K562 (cell line): ENCODE measurements at regions not wholly inside any gene's neighbourhood (a gene's known extent, or its start where the extent isn't known, plus 50 kb on each side); places are given as distances from the start of the nearest gene placed in this dataset.
"Not testable (repeated sequence)": the region's sequence is repeated elsewhere in the genome, so short reads cannot be mapped to it uniquely, and the experiment has no call there.

ENCODE experiments used
- ATAC-seq: fragments of 200-7000 bp; cut with Tn5 transposase; 3 replicates; pipeline ENCODE4 v1.9.1; 2020; ENCODE audit warnings: moderate library complexity
- BruUV-seq: library from RNA; stranded (reverse); fragments of 400-500 nt; replicated peaks from 2 replicates; lab custom pipeline; 2021; lab: Mats Ljungman, UMichigan
- CTCF ChIA-PET: fragments of 300-600 bp; formaldehyde crosslinking; extraction: SDS; loops from one replicate; lab custom pipeline; 2021; ENCODE audit warnings: low intra/inter-chr PET ratio; lab: Yijun Ruan, JAX
- POLR2A ChIA-PET: fragments of 300-600, 350-650 bp; sonication (Branson Sonifier 250); formaldehyde crosslinking; extraction: SDS; loops from one replicate; lab custom pipeline; 2021; ENCODE audit warnings: antibody characterized with exemption, inconsistent platforms; lab: Yijun Ruan, JAX
- DNase-seq, 4 experiments: peaks; one replicate each; pipeline versions ENCODE4 v3.0.0 to v3.0.0-alpha.2; 2011 to 2018; ENCODE audit warnings: low spot score in 3 of 4, mixed read lengths in 3 of 4; ENCODE audit errors: extremely low read depth in 1 of 4
- FAIRE-seq: peaks from 2 replicates; lab custom pipeline; 2011; peaks lifted over from hg19 to GRCh38; lab: Jason Lieb, UNC
- H2AFZ ChIP-seq: 2 replicates; pipeline ENCODE4 v1.6.0; 2011; ENCODE audit warnings: low read depth, low read length, control low read depth, inconsistent platforms
- H3K27ac ChIP-seq: fragments of 200-600 bp; 3 replicates; pipeline ENCODE4 v1.8.0; 2011; ENCODE audit warnings: low read depth, mild to moderate bottlenecking, control low read depth, inconsistent platforms, low read length, moderate library complexity, mixed read lengths; ENCODE audit errors: extremely low read depth
- H3K27me3 ChIP-seq, 2 experiments: fragments of 300-600 bp in 1 of 2; 2 replicates in 1 of 2; 3 replicates in 1 of 2; pipeline versions ENCODE4 v1.6.0 to v1.8.0; 2011; ENCODE audit warnings: inconsistent platforms in 2 of 2, low read length in 2 of 2, mild to moderate bottlenecking in 1 of 2, mixed read lengths in 1 of 2, moderate library complexity in 1 of 2; ENCODE audit not compliant: control insufficient read depth in 2 of 2, insufficient read depth in 2 of 2
- H3K36me3 ChIP-seq: fragments of 300-600 bp; 3 replicates; pipeline ENCODE4 v1.8.0; 2011; ENCODE audit warnings: mild to moderate bottlenecking, low read length, inconsistent platforms; ENCODE audit not compliant: control insufficient read depth, insufficient read depth
- H3K4me1 ChIP-seq, 2 experiments: fragments of 200-600 bp in 1 of 2; replicated peaks in 1 of 2; 2 replicates in 1 of 2; 3 replicates in 1 of 2; pipeline versions ENCODE4 v1.5.1 to v1.8.0; 2011; ENCODE audit warnings: inconsistent platforms in 2 of 2, low read length in 2 of 2, mild to moderate bottlenecking in 1 of 2, mixed read lengths in 1 of 2, moderate library complexity in 1 of 2; ENCODE audit not compliant: control insufficient read depth in 2 of 2, insufficient read depth in 2 of 2
- H3K4me2 ChIP-seq: 2 replicates; pipeline ENCODE4 v1.6.1; 2011; ENCODE audit warnings: low read length, control low read depth, inconsistent platforms, mixed read lengths; ENCODE audit not compliant: insufficient read depth
- H3K4me3 ChIP-seq: fragments of 200-600 bp; sonication (generic), shearing (Covaris generic); 2 replicates; pipeline ENCODE4 v1.5.1; 2016; ENCODE audit warnings: control low read depth, inconsistent platforms
- H3K79me2 ChIP-seq: fragments of 200-600 bp; 3 replicates; pipeline ENCODE4 v1.8.0; 2011; ENCODE audit warnings: low read length, inconsistent platforms; ENCODE audit not compliant: control insufficient read depth, insufficient read depth
- H3K9ac ChIP-seq, 2 experiments: 2 replicates each; pipeline versions ENCODE4 v1.6.0 to v1.6.1; 2011; ENCODE audit warnings: low read depth in 2 of 2, low read length in 2 of 2, control low read depth in 1 of 2, inconsistent platforms in 1 of 2, mild to moderate bottlenecking in 1 of 2, mixed read lengths in 1 of 2; ENCODE audit not compliant: insufficient read depth in 1 of 2
- H3K9me1 ChIP-seq: one replicate; pipeline ENCODE4 v1.6.0; 2011; ENCODE audit warnings: inconsistent platforms, mild to moderate bottlenecking, low read length, moderate library complexity; ENCODE audit not compliant: control insufficient read depth, insufficient read depth
- H3K9me3 ChIP-seq: replicated peaks from 2 replicates; pipeline ENCODE4 v1.5.1; 2011; ENCODE audit warnings: low read depth, low read length, inconsistent platforms; ENCODE audit not compliant: control insufficient read depth, insufficient read depth
- H4K20me1 ChIP-seq: replicated peaks from 2 replicates; pipeline ENCODE4 v1.6.1; 2011; ENCODE audit warnings: low read length, inconsistent platforms, mixed read lengths; ENCODE audit not compliant: control insufficient read depth, insufficient read depth
- C11orf30 ChIP-seq: fragments of 450-650 bp; IDR thresholded peaks from 2 replicates; pipeline ENCODE4 v1.6.1; 2016; ENCODE audit warnings: low read depth, mild to moderate bottlenecking
- EGR1 ChIP-seq: fragments of 450-650 bp; conservative IDR thresholded peaks from 2 replicates; pipeline ENCODE4 v1.6.1; 2017; ENCODE audit warnings: mild to moderate bottlenecking
- ERF ChIP-seq: fragments of 450-650 bp; formaldehyde crosslinking; IDR thresholded peaks from 2 replicates; pipeline ENCODE4 v1.4.0; 2020; ENCODE audit warnings: mild to moderate bottlenecking, mixed read lengths
- GTF2A2 ChIP-seq: IDR thresholded peaks from 2 replicates; pipeline ENCODE4 v1.6.1; 2016; ENCODE audit warnings: mild to moderate bottlenecking, missing genetic modification characterization, missing compliant biosample characterization
- MAFF ChIP-seq: IDR thresholded peaks from 2 replicates; pipeline ENCODE4 v1.6.1; 2012; ENCODE audit warnings: low read length, improper control_type of control experiment
- NUFIP1 ChIP-seq: fragments of 450-650 bp; IDR thresholded peaks from 2 replicates; pipeline ENCODE4 v1.6.1; 2018; ENCODE audit not compliant: partially characterized antibody
- POLR2B ChIP-seq: fragments of 450-650 bp; IDR thresholded peaks from 2 replicates; pipeline ENCODE4 v1.6.1; 2018; ENCODE audit warnings: low read depth; ENCODE audit not compliant: partially characterized antibody
- RBFOX2 ChIP-seq: fragments of 200-400 bp; formaldehyde crosslinking; IDR thresholded peaks from 2 replicates; pipeline ENCODE4 v1.6.1; 2017; ENCODE audit warnings: low read depth, mild to moderate bottlenecking, low read length, moderate library complexity
- RBM22 ChIP-seq: fragments of 200-400 bp; formaldehyde crosslinking; IDR thresholded peaks from 2 replicates; pipeline ENCODE4 v1.6.1; 2018; ENCODE audit warnings: low read length, low read depth; ENCODE audit not compliant: poor library complexity, severe bottlenecking
- RBM25 ChIP-seq: fragments of 200-400 bp; formaldehyde crosslinking; IDR thresholded peaks from 2 replicates; pipeline ENCODE4 v1.6.1; 2018; ENCODE audit warnings: low read length, low read depth, moderate library complexity; ENCODE audit not compliant: severe bottlenecking
- SMAD2 ChIP-seq: fragments of 150-350 bp; IDR thresholded peaks from 2 replicates; pipeline ENCODE4 v1.6.1; 2014; ENCODE audit warnings: low read depth, mild to moderate bottlenecking, low read length
- SP2 ChIP-seq: IDR thresholded peaks from 2 replicates; pipeline ENCODE4 v1.6.1; 2011; ENCODE audit warnings: mild to moderate bottlenecking, low read depth, low read length, moderate library complexity; ENCODE audit not compliant: poor library complexity, severe bottlenecking; ENCODE audit errors: extremely low read depth
- ZC3H8 ChIP-seq: fragments of 450-650 bp; IDR thresholded peaks from 2 replicates; pipeline ENCODE4 v1.6.1; 2017
- ZFP30 ChIP-seq: fragments of 250-450 bp; sonication (Bioruptor Pico); IDR thresholded peaks from 2 replicates; pipeline ENCODE4 v1.8.0; 2022; ENCODE audit warnings: moderate library complexity, mild to moderate bottlenecking, inconsistent platforms, borderline replicate concordance
- ZNF146 ChIP-seq: IDR thresholded peaks from one replicate; pipeline ENCODE4 v1.6.1; 2018; ENCODE audit warnings: missing compliant biosample characterization; ENCODE audit not compliant: unreplicated experiment
- ZNF316 ChIP-seq: fragments of 450-650 bp; IDR thresholded peaks from 2 replicates; pipeline ENCODE4 v1.6.1; 2016
- ZNF431 ChIP-seq: sonication (generic); formaldehyde crosslinking; IDR thresholded peaks from 2 replicates; pipeline ENCODE4 v1.8.0; 2022; ENCODE audit warnings: mild to moderate bottlenecking, missing genetic modification reagents
- WGBS: fragments of 100-300 bp; shearing (Covaris generic); methylation state at CpG from one replicate; pipeline ENCODE4 v1.1.6; 2016; ENCODE audit warnings: low coverage, mixed read lengths; ENCODE audit not compliant: insufficient coverage; ENCODE audit errors: missing lambda C conversion rate; 5-methylcytosine and 5-hydroxymethylcytosine counted together
- in situ Hi-C: fragments of 300-500 bp; cut with MboI; formaldehyde crosslinking; loops from 4 replicates; pipeline ENCODE4 v1.15.0; 2018; ENCODE audit warnings: inconsistent platforms, mixed read lengths
- intact Hi-C: fragments of 100-400 bp; cut with micrococcal nuclease; formaldehyde crosslinking; loops from 2 replicates; pipeline ENCODE4 v1.14.2; 2022
- TF ChIP-seq, protein P1 (sequence below): fragments of 150-350 bp; conservative IDR thresholded peaks from 2 replicates; pipeline ENCODE4 v1.6.1; 2014; ENCODE audit warnings: low read length

DNA sequence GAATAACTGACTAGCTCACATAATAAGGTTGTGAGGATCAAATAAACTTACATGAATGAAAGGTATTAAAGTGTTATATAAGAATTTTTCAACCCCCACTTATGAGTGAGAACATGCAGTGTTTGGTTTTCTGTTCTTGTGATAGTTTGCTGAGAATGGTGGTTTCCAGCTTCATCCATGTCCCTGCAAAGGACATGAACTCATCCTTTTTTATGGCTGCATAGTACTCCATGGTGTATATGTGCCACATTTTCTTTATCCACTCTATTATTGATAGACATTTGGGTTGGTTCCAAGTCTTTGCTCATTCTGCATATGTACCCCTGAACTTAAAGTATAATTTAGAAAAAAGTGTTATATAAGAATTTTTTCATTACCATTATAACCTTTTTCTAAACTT is 93.9 kb downstream of the MED10 start:
- H3K4me1 ChIP-seq, H3K36me3 ChIP-seq, H3K9ac ChIP-seq, H2AFZ ChIP-seq, intact Hi-C loops, H3K9me1 ChIP-seq, H3K4me3 ChIP-seq, H3K9me3 ChIP-seq, H3K27me3 ChIP-seq, ATAC-seq, H4K20me1 ChIP-seq, CTCF ChIA-PET, H3K27ac ChIP-seq, in situ Hi-C loops, FAIRE-seq, DNase-seq, POLR2A ChIA-PET, H3K79me2 ChIP-seq, H3K4me2 ChIP-seq, BruUV-seq: not testable (repeated sequence)
- TF ChIP-seq RBM25 = peak; percentile 75
- TF ChIP-seq ZNF146 = peak; percentile 34

DNA sequence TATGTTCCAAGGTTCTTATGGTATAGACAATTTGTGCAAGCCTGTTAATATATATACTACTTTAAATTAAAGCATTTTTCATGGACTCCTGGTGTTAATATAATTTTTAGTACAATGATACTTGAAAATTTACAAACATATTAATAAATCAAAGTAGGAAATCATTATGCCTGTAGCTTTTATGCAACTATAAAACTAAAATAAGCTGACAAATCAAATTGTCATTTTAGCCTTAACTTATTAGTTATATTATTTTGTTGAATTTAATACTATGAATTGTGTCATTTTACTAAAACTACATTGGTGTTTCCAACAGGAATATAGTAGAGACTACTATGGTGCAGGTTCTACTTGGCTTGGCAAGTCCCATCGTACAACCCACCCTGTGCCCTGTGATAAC is 96.0 kb downstream of the MED10 start:
- DNase-seq = no peak
- in situ Hi-C loops (no loop called here), intact Hi-C loops (no loop called here)
- peaks cover 7 to 8% of the 10 kb centered on the region in 2 experiments; a peak in 4 of 5 replicates for H3K27me3 ChIP-seq
- H3K4me2 ChIP-seq = no peak overlapping the region
- no peaks in the 10 kb centered on the region for H3K9me1 ChIP-seq
- no peaks in the 10 kb centered on the region for H4K20me1 ChIP-seq
- WGBS = 0% methylated on average over 1 of the region's 1 CpG
- H3K9me3 ChIP-seq = no peaks in the 10 kb centered on the region
- H3K4me3 ChIP-seq = no peak overlapping the region
- no peak for ATAC-seq
- H3K4me1 ChIP-seq = no peaks in the 10 kb centered on the region
- no peaks in the 10 kb centered on the region for H3K79me2 ChIP-seq
- FAIRE-seq = no peak
- H2AFZ ChIP-seq = no peak overlapping the region
- BruUV-seq = no TSS peak
- H3K36me3 ChIP-seq = no peaks in the 10 kb centered on the region
- no peak overlapping the region for H3K27ac ChIP-seq
- no peak overlapping the region for H3K9ac ChIP-seq
- ChIA-PET POLR2A (interaction anchor here (1.3 kb wide), 1 partner anchor 21 kb away, joined by 3 read pairs; no protein-coding TSS in a partner anchor), CTCF (no interaction called here)
- TF ChIP-seq RBFOX2 = no peak
- no peak for TF ChIP-seq ERF (CRISPR knock-in tag)
- TF ChIP-seq EGR1 = no peak
- TF ChIP-seq RBM22 = no peak
- TF ChIP-seq C11orf30 = peak; percentile 60
- TF ChIP-seq SMAD2 = no peak
- TF ChIP-seq POLR2B = no peak
- no peak for TF ChIP-seq GTF2A2
- TF ChIP-seq SP2 = no peak
- TF ChIP-seq MAFF = peak; percentile 32; the same call in 1 of the 2 replicates
- TF ChIP-seq NUFIP1 = no peak
- TF ChIP-seq ZNF316 = peak; percentile 81
- no peak for TF ChIP-seq ZFP30 (CRISPR knock-in tag)
- TF ChIP-seq ZNF431 (CRISPR knock-in tag) = no peak
- TF ChIP-seq, protein P1, sequence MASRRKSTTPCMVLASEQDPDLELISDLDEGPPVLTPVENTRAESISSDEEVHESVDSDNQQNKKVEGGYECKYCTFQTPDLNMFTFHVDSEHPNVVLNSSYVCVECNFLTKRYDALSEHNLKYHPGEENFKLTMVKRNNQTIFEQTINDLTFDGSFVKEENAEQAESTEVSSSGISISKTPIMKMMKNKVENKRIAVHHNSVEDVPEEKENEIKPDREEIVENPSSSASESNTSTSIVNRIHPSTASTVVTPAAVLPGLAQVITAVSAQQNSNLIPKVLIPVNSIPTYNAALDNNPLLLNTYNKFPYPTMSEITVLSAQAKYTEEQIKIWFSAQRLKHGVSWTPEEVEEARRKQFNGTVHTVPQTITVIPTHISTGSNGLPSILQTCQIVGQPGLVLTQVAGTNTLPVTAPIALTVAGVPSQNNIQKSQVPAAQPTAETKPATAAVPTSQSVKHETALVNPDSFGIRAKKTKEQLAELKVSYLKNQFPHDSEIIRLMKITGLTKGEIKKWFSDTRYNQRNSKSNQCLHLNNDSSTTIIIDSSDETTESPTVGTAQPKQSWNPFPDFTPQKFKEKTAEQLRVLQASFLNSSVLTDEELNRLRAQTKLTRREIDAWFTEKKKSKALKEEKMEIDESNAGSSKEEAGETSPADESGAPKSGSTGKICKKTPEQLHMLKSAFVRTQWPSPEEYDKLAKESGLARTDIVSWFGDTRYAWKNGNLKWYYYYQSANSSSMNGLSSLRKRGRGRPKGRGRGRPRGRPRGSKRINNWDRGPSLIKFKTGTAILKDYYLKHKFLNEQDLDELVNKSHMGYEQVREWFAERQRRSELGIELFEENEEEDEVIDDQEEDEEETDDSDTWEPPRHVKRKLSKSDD = no peak
- no peak for TF ChIP-seq ZC3H8
